PC-3 (cell line): ENCODE measurements at regions not wholly inside any gene's neighbourhood (a gene's known extent, or its start where the extent isn't known, plus 50 kb on each side); places are given as distances from the start of the nearest gene placed in this dataset.

ENCODE experiments used
- CTCF ChIP-seq: fragments of 300-600 bp; sonication (generic); conservative IDR thresholded peaks from 2 replicates; pipeline ENCODE4 v1.5.1; 2017; ENCODE audit warnings: antibody characterized with exemption, low read depth, mild to moderate bottlenecking, low read length
- EZH2 ChIP-seq: fragments of 300-600 bp; sonication (generic); IDR thresholded peaks from one replicate; pipeline ENCODE4 v1.6.1; 2017; ENCODE audit warnings: antibody characterized with exemption, mild to moderate bottlenecking, low read length; ENCODE audit not compliant: unreplicated experiment
- EZH2phosphoT487 ChIP-seq: fragments of 300-600 bp; sonication (generic); IDR thresholded peaks from 2 replicates; pipeline ENCODE4 v1.6.1; 2018; ENCODE audit warnings: mild to moderate bottlenecking, antibody characterized with exemption, low read length, borderline replicate concordance

- TF ChIP-seq CTCF: no peak
- TF ChIP-seq EZH2phosphoT487: no peak
- TF ChIP-seq EZH2: no peak
These were observed 163.6 kb upstream of the SETBP1 start for GRCh38 chr18:44517136-44517535.
